ENCODE measurements at regions not wholly inside any gene's neighbourhood (a gene's known extent, or its start where the extent isn't known, plus 50 kb on each side); places are given as distances from the start of the nearest gene placed in this dataset.

GRCh38 chr11:28981381-28981780, 873.2 kb downstream of the METTL15 start:
- TF ChIP-seq, protein P1, sequence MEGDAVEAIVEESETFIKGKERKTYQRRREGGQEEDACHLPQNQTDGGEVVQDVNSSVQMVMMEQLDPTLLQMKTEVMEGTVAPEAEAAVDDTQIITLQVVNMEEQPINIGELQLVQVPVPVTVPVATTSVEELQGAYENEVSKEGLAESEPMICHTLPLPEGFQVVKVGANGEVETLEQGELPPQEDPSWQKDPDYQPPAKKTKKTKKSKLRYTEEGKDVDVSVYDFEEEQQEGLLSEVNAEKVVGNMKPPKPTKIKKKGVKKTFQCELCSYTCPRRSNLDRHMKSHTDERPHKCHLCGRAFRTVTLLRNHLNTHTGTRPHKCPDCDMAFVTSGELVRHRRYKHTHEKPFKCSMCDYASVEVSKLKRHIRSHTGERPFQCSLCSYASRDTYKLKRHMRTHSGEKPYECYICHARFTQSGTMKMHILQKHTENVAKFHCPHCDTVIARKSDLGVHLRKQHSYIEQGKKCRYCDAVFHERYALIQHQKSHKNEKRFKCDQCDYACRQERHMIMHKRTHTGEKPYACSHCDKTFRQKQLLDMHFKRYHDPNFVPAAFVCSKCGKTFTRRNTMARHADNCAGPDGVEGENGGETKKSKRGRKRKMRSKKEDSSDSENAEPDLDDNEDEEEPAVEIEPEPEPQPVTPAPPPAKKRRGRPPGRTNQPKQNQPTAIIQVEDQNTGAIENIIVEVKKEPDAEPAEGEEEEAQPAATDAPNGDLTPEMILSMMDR (IDR thresholded peaks at IDR 0.05), result no peak
- TF ChIP-seq POLR2A (IDR thresholded peaks at IDR 0.05), result no peak

All from breast epithelium (tissue), 3 donors.